GM12878 (cell line): ENCODE measurements at regions not wholly inside any gene's neighbourhood (a gene's known extent, or its start where the extent isn't known, plus 50 kb on each side); places are given as distances from the start of the nearest gene placed in this dataset.

Experiments used
- ATAC-seq: fragments of 200-7000 bp; cut with Tn5 transposase; 3 replicates; pipeline ENCODE4 v1.9.1; 2020; ENCODE audit warnings: mild to moderate bottlenecking, moderate library complexity
- BruUV-seq: library from RNA; stranded (reverse); fragments of 400-500 nt; replicated peaks from 2 replicates; lab custom pipeline; 2021; lab: Mats Ljungman, UMichigan
- CTCF ChIA-PET: fragments of 300-600 bp; sonication (Branson Sonifier 250); formaldehyde crosslinking; extraction: SDS; loops from one replicate; lab custom pipeline; 2021; ENCODE audit warnings: inconsistent platforms; lab: Yijun Ruan, JAX
- POLR2A ChIA-PET: fragments of 350-600 bp; formaldehyde crosslinking; extraction: SDS; loops from one replicate; lab custom pipeline; 2021; ENCODE audit warnings: inconsistent platforms; lab: Charles Lee
- RAD21 ChIA-PET: fragments of 300-600 bp; sonication (Branson Sonifier 250); formaldehyde crosslinking; loops from one replicate; lab custom pipeline; 2023; ENCODE audit warnings: antibody characterized with exemption; ENCODE audit not compliant: unreplicated experiment; lab: Charles Lee
- SMC1A ChIA-PET: fragments of 300-600 bp; sonication (Branson Sonifier 250); formaldehyde crosslinking; loops from one replicate; lab custom pipeline; 2023; ENCODE audit not compliant: unreplicated experiment, uncharacterized antibody; lab: Charles Lee
- DNase-seq: peaks from one replicate; pipeline ENCODE4 v3.0.0-alpha.2; 2011; ENCODE audit warnings: low read depth, low spot score
- FAIRE-seq: peaks from 3 replicates; lab custom pipeline; 2011; peaks lifted over from hg19 to GRCh38; lab: Jason Lieb, UNC
- H2AFZ ChIP-seq: 2 replicates; pipeline ENCODE4 v1.6.0; 2011; ENCODE audit warnings: low read depth, low read length, control low read depth; ENCODE audit not compliant: control insufficient read depth
- H3K27ac ChIP-seq: 2 replicates; pipeline ENCODE4 v1.5.1; 2011; ENCODE audit warnings: control low read depth; ENCODE audit not compliant: control insufficient read depth, insufficient read depth
- H3K27me3 ChIP-seq, 2 experiments: replicated peaks in 1 of 2; 2 replicates each; pipeline versions ENCODE4 v1.6.0 to v1.6.1; 2011; ENCODE audit warnings: low read length in 1 of 2; ENCODE audit not compliant: control insufficient read depth in 2 of 2, insufficient read depth in 2 of 2
- H3K36me3 ChIP-seq, 2 experiments: 2 replicates each; pipeline ENCODE4 v1.5.1; 2011; ENCODE audit warnings: low read length in 1 of 2; ENCODE audit not compliant: control insufficient read depth in 2 of 2, insufficient read depth in 2 of 2
- H3K4me1 ChIP-seq: 2 replicates; pipeline ENCODE4 v1.6.1; 2011; ENCODE audit warnings: mild to moderate bottlenecking, low read length, moderate library complexity, mixed read lengths; ENCODE audit not compliant: control insufficient read depth, insufficient read depth
- H3K4me2 ChIP-seq: 2 replicates; pipeline ENCODE4 v1.6.0; 2011; ENCODE audit warnings: control low read depth; ENCODE audit not compliant: control insufficient read depth, insufficient read depth
- H3K4me3 ChIP-seq: fragments of 200-600 bp; sonication (generic); 2 replicates; pipeline ENCODE4 v1.5.1; 2016
- H3K79me2 ChIP-seq: 2 replicates; pipeline ENCODE4 v1.6.0; 2011; ENCODE audit warnings: low read length; ENCODE audit not compliant: control insufficient read depth, insufficient read depth
- H3K9ac ChIP-seq: 2 replicates; pipeline ENCODE4 v1.8.0; 2011; ENCODE audit warnings: low read length, control low read depth, mixed read lengths; ENCODE audit not compliant: control insufficient read depth, insufficient read depth
- H3K9me3 ChIP-seq: replicated peaks from 3 replicates; pipeline ENCODE4 v1.5.1; 2011; ENCODE audit warnings: mild to moderate bottlenecking, low read length; ENCODE audit not compliant: control insufficient read depth, insufficient read depth
- H4K20me1 ChIP-seq: 2 replicates; pipeline ENCODE4 v1.6.0; 2011; ENCODE audit not compliant: control insufficient read depth, insufficient read depth
- GATAD2B ChIP-seq: fragments of 450-650 bp; conservative IDR thresholded peaks from 2 replicates; pipeline ENCODE4 v1.6.1; 2017; ENCODE audit warnings: low read depth, mild to moderate bottlenecking, moderate library complexity
- MYB ChIP-seq: fragments of 150-350 bp; IDR thresholded peaks from 2 replicates; pipeline ENCODE4 v1.6.1; 2014; ENCODE audit warnings: mild to moderate bottlenecking, low read depth, low read length, borderline replicate concordance
- NFXL1 ChIP-seq: fragments of 450-650 bp; IDR thresholded peaks from 2 replicates; pipeline ENCODE4 v1.6.1; 2017; ENCODE audit warnings: antibody characterized with exemption, mild to moderate bottlenecking, borderline replicate concordance
- PAX5 ChIP-seq: IDR thresholded peaks from 2 replicates; pipeline ENCODE4 v1.6.1; 2011; ENCODE audit warnings: low read depth, low read length, borderline replicate concordance
- POU2F2 ChIP-seq: IDR thresholded peaks from 3 replicates; pipeline ENCODE4 v1.6.1; 2011; ENCODE audit warnings: low read depth, mild to moderate bottlenecking, low read length, borderline replicate concordance
- STAT1 ChIP-seq: fragments of 450-650 bp; conservative IDR thresholded peaks from 2 replicates; pipeline ENCODE4 v1.6.1; 2014; ENCODE audit warnings: antibody characterized with exemption, mild to moderate bottlenecking
- TCF3 ChIP-seq: IDR thresholded peaks from 2 replicates; pipeline ENCODE4 v1.6.1; 2012; ENCODE audit warnings: low read depth, mild to moderate bottlenecking, low read length, borderline replicate concordance; ENCODE audit not compliant: insufficient read depth
- YY1 ChIP-seq: IDR thresholded peaks from 2 replicates; pipeline ENCODE4 v1.6.1; 2011; ENCODE audit warnings: low read depth, mild to moderate bottlenecking, low read length
- ZNF274 ChIP-seq: IDR thresholded peaks from one replicate; pipeline ENCODE4 v1.8.0; 2011; ENCODE audit not compliant: insufficient read length, insufficient read depth
- WGBS: methylation state at CpG from one replicate; pipeline ENCODE4 v1.1.6; 2016; ENCODE audit warnings: low lambda C conversion rate; ENCODE audit not compliant: insufficient replicate concordance, insufficient coverage; ENCODE audit errors: missing lambda C conversion rate; 5-methylcytosine and 5-hydroxymethylcytosine counted together
- in situ Hi-C: fragments of 300-500 bp; cut with MboI; formaldehyde crosslinking; loops from 9 replicates; pipeline ENCODE4 v1.14.3; 2018; ENCODE audit warnings: mixed read lengths
- intact Hi-C: fragments of 100-400 bp; cut with micrococcal nuclease; formaldehyde crosslinking; loops from one replicate; pipeline ENCODE4 v1.14.2; 2022; ENCODE audit not compliant: unreplicated experiment
- TF ChIP-seq, protein P1 (sequence below): IDR thresholded peaks from 2 replicates; pipeline ENCODE4 v1.6.1; 2012; ENCODE audit warnings: improper control_type of control experiment, low read depth, low read length; ENCODE audit not compliant: insufficient replicate concordance

DNA sequence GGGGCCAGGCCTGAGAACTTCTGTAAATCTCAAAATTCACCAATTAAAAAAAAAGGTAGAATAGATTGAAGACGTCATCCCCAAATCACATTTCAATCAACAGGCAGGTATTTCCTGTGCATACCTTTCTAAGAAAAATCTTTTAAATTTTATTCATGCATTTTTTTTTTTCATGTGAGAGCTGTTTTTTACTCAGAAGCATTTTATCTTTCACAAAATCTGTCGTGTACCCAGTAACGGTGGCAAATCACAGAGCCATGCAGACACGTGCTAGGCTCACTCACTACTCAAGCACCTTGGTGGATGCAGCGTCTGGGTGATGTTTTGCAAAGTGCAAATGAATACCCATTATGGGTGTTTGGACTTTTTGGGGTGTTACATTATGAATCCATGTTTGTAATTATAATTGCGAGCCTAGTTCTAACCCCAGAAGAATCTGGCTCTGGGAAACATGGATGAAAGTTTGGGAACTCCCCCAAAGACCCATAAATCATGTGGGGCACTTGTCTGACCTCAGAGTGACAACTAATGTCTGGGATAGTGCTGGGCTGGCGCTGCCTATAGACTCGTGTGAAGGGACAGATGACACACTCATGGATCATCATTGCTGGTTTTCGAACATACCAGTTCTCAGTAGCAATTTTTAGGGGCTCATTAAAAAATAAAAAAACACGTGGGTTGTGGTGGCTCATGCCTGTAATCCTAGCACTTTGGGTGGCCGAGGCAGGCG, 335.2 kb downstream of the LPIN1 start:
- ChIA-PET CTCF (no interaction called here), RAD21 (no interaction called here), POLR2A (no interaction called here), SMC1A (no interaction called here)
- no peak for FAIRE-seq
- in situ Hi-C loops = no loop called here
- ATAC-seq = no peak
- Histone ChIP-seq H3K36me3 (no peaks in the 10 kb centered on the region; a peak in 1 of 4 replicates), H3K4me2 (no peak overlapping the region), H3K27ac (no peak overlapping the region), H3K9ac (no peak overlapping the region), H3K9me3 (no peaks in the 10 kb centered on the region; the same call in 2 of the 3 replicates), H3K79me2 (no peaks in the 10 kb centered on the region), H2AFZ (no peak overlapping the region), H3K27me3 (no peaks in the 10 kb centered on the region), H3K4me1 (peaks cover 3% of the 10 kb centered on the region; the same call in 1 of the 2 replicates), H4K20me1 (no peaks in the 10 kb centered on the region), H3K4me3 (no peak overlapping the region)
- no peak for DNase-seq
- WGBS = 93% methylated on average over 12 of the region's 12 CpGs
- intact Hi-C loops = no loop called here
- no TSS peak for BruUV-seq
- no peak for TF ChIP-seq TCF3

DNA sequence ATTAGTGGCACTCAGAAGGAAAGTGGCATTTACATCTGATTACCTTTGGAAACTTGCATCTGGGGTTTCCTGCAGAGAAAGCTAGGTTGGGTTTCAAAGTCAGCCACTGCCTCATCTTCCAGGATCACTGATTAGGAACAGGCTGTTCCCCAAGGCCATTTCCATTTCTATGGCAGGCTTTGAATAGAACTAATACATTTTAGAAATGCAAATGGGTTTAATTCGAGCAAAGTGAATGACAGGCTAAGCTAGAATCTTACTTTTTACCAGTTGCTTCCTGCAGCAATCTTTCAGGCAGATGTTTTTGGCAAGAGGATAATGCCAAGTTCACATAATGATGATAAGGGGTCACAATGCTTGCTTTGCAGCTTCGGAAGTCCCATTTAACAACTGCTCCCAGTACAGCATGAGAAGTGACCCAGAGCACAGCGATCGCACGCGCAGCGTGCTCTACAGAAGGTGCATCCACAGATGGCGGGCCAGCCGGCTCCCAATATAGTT, 336.7 kb downstream of the LPIN1 start:
- H3K36me3 ChIP-seq = no peaks in the 10 kb centered on the region; a peak in 1 of 4 replicates
- intact Hi-C loops (no loop called here), in situ Hi-C loops (no loop called here)
- BruUV-seq = no TSS peak
- H2AFZ ChIP-seq = no peak overlapping the region
- ATAC-seq = no peak
- H3K79me2 ChIP-seq = no peaks in the 10 kb centered on the region
- ChIA-PET CTCF (interaction anchor here (0.9 kb wide), 1 partner anchor 9 kb away, joined by 3 read pairs; no protein-coding TSS in a partner anchor), POLR2A (no interaction called here), SMC1A (interaction anchor here (1.0 to 1.1 kb wide), 2 partner anchors 12 to 34 kb away, joined by 3 read pairs; no protein-coding TSS in a partner anchor), RAD21 (no interaction called here)
- H3K27me3 ChIP-seq = no peaks in the 10 kb centered on the region
- no peak for FAIRE-seq
- no peak overlapping the region for H3K4me2 ChIP-seq
- H3K4me3 ChIP-seq = no peak overlapping the region
- WGBS = 94% methylated on average over 9 of the region's 9 CpGs
- H3K9ac ChIP-seq = no peak overlapping the region
- no peak for DNase-seq
- H3K27ac ChIP-seq = no peak overlapping the region
- no peaks in the 10 kb centered on the region for H3K4me1 ChIP-seq
- no peaks in the 10 kb centered on the region for H4K20me1 ChIP-seq
- H3K9me3 ChIP-seq = no peaks in the 10 kb centered on the region; the same call in 2 of the 3 replicates
- TF ChIP-seq YY1 (no peak), POU2F2 (no peak), NFXL1 (no peak), ZNF274 (no peak), GATAD2B (no peak), PAX5 (no peak), MYB (no peak), STAT1 (no peak)
- TF ChIP-seq, protein P1, sequence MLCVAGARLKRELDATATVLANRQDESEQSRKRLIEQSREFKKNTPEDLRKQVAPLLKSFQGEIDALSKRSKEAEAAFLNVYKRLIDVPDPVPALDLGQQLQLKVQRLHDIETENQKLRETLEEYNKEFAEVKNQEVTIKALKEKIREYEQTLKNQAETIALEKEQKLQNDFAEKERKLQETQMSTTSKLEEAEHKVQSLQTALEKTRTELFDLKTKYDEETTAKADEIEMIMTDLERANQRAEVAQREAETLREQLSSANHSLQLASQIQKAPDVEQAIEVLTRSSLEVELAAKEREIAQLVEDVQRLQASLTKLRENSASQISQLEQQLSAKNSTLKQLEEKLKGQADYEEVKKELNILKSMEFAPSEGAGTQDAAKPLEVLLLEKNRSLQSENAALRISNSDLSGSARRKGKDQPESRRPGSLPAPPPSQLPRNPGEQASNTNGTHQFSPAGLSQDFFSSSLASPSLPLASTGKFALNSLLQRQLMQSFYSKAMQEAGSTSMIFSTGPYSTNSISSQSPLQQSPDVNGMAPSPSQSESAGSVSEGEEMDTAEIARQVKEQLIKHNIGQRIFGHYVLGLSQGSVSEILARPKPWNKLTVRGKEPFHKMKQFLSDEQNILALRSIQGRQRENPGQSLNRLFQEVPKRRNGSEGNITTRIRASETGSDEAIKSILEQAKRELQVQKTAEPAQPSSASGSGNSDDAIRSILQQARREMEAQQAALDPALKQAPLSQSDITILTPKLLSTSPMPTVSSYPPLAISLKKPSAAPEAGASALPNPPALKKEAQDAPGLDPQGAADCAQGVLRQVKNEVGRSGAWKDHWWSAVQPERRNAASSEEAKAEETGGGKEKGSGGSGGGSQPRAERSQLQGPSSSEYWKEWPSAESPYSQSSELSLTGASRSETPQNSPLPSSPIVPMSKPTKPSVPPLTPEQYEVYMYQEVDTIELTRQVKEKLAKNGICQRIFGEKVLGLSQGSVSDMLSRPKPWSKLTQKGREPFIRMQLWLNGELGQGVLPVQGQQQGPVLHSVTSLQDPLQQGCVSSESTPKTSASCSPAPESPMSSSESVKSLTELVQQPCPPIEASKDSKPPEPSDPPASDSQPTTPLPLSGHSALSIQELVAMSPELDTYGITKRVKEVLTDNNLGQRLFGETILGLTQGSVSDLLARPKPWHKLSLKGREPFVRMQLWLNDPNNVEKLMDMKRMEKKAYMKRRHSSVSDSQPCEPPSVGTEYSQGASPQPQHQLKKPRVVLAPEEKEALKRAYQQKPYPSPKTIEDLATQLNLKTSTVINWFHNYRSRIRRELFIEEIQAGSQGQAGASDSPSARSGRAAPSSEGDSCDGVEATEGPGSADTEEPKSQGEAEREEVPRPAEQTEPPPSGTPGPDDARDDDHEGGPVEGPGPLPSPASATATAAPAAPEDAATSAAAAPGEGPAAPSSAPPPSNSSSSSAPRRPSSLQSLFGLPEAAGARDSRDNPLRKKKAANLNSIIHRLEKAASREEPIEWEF = no peak
